ENCODE measurements at regions not wholly inside any gene's neighbourhood (a gene's known extent, or its start where the extent isn't known, plus 50 kb on each side); places are given as distances from the start of the nearest gene placed in this dataset.

DNA sequence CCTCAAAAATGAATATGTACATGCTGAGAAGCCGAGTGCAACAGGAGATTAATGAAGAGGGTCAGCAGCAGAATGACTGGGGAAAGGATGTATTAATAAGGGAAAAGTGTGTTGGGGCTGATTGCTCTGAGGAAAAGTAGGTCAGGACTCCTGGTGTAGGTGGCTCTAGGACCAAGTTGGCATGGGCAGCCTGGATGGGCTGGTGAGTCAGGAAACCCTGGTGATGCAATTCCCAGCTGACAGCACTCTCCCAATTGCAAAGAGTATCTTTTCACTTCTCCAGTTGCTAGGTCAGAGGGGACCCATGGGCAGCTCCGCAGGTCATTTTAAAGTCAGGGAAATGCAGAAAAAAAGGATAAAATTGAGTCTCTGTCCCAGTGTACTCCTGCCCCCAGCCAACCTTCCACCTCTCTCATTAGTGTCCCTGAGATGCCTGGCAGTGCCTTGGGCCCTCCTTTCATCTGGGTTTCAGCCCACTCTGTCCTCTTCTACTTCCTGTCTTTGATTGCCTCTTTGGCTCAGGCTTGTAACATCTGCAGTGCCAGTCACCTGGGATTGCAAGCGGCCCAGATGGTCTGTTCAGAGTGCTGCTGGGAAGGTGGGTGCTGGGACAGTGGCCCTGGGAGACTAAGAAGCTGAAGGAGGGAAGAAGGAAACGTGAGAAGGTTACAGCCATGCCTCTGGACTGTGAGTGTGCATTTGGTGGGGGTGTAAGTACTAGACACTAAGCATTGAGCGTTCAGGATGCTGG is 2177.2 kb downstream of the TP53TG3F start:
- BruUV-seq (replicated peaks): no TSS peak
- RAD21 ChIA-PET (ENCODE audit: low non-redundant PET in 1 of 2, low total read pairs in 2 of 2, uncharacterized antibody in 2 of 2, unreplicated experiment in 2 of 2): no interaction called here
- H2AFZ ChIP-seq (ENCODE audit: low read depth, low read length, poor library complexity, severe bottlenecking): no peak overlapping the region
- CTCF ChIA-PET: no interaction called here
- no peaks in the 10 kb centered on the region for H3K36me3 ChIP-seq (ENCODE audit: control insufficient read depth in 1 of 2, insufficient read depth in 2 of 2, low read length in 2 of 2)
- POLR2A ChIA-PET: no interaction called here
- H3K4me3 ChIP-seq (replicated peaks in 1 of 2; ENCODE audit: low read depth in 1 of 2, low read length in 2 of 2): no peak overlapping the region
- H3K27ac ChIP-seq (ENCODE audit: low read depth, low read length): no peak overlapping the region
- no peak for TF ChIP-seq RAD21 (IDR thresholded peaks at IDR 0.05; ENCODE audit: low read depth)
- no peak for TF ChIP-seq POLR2AphosphoS5 (IDR thresholded peaks at IDR 0.05; ENCODE audit: low read depth, low read length)
- no peak for TF ChIP-seq JUND (IDR thresholded peaks at IDR 0.05)
- no peak for TF ChIP-seq EGR1 (IDR thresholded peaks at IDR 0.05; ENCODE audit: low read depth)
- TF ChIP-seq SP1 (IDR thresholded peaks at IDR 0.05; ENCODE audit: low read depth): no peak
- no peak overlapping the region for H3K4me2 ChIP-seq (ENCODE audit: low read length)
- no peak overlapping the region for H3K9ac ChIP-seq (ENCODE audit: low read length)
- no peak for ATAC-seq
- no peaks in the 10 kb centered on the region for H3K27me3 ChIP-seq (ENCODE audit: insufficient read depth, low read length)
- H3K9me3 ChIP-seq (ENCODE audit: control insufficient read depth in 1 of 2, insufficient read depth in 1 of 2, low read depth in 1 of 2, low read length in 2 of 2): no peaks in the 10 kb centered on the region; a peak in 1 of 4 replicates
- H3K9me2 ChIP-seq (ENCODE audit: insufficient read depth): no peaks in the 10 kb centered on the region
- no peaks in the 10 kb centered on the region for H3K4me1 ChIP-seq (ENCODE audit: control insufficient read depth in 1 of 2, insufficient read depth in 2 of 2, low read length in 2 of 2)
- no peaks in the 10 kb centered on the region for H3K79me2 ChIP-seq (ENCODE audit: insufficient read depth, low read length)
- no peak for DNase-seq (ENCODE audit: low read depth, low spot score)
- H4K20me1 ChIP-seq (ENCODE audit: insufficient read depth): no peaks in the 10 kb centered on the region
- intact Hi-C loops (cut with micrococcal nuclease): loop anchor here (10.0 kb wide), 1 partner anchor 52 kb away; no protein-coding TSS in a partner anchor

DNA sequence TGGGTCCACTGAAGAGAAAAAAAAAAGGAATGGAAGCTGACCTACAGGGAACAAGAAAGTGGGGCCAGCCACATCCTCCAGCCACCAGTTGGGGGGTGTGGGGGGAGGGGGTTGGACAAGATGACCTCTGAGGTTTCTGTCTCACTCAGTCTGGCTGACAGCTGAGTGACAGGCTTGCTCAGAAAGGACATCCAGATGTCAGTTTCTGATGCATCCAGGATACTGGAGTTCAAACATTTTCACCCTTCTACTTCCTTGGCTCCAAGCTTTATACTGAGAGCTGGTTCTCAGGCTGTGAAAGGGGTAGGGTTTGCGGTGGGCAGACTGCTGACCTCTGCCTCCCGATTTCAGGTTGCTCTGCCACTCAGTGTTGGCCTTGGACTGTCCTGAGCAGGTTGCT is 2178.3 kb downstream of the TP53TG3F start:
- Histone ChIP-seq H3K4me1 (ENCODE audit: control insufficient read depth in 1 of 2, insufficient read depth in 2 of 2, low read length in 2 of 2) (no peaks in the 10 kb centered on the region), H3K36me3 (ENCODE audit: control insufficient read depth in 1 of 2, insufficient read depth in 2 of 2, low read length in 2 of 2) (no peaks in the 10 kb centered on the region), H3K79me2 (ENCODE audit: insufficient read depth, low read length) (no peaks in the 10 kb centered on the region), H3K27me3 (ENCODE audit: insufficient read depth, low read length) (no peaks in the 10 kb centered on the region), H3K9me2 (ENCODE audit: insufficient read depth) (no peaks in the 10 kb centered on the region), H3K9me3 (ENCODE audit: control insufficient read depth in 1 of 2, insufficient read depth in 1 of 2, low read depth in 1 of 2, low read length in 2 of 2) (no peaks in the 10 kb centered on the region; a peak in 1 of 4 replicates), H2AFZ (ENCODE audit: low read depth, low read length, poor library complexity, severe bottlenecking) (no peak overlapping the region), H3K4me2 (ENCODE audit: low read length) (no peak overlapping the region), H3K4me3 (replicated peaks in 1 of 2; ENCODE audit: low read depth in 1 of 2, low read length in 2 of 2) (no peak overlapping the region), H4K20me1 (ENCODE audit: insufficient read depth) (no peaks in the 10 kb centered on the region), H3K27ac (ENCODE audit: low read depth, low read length) (no peak overlapping the region), H3K9ac (ENCODE audit: low read length) (no peak overlapping the region)
- POLR2A ChIA-PET: no interaction called here
- no TSS peak for BruUV-seq (replicated peaks)
- DNase-seq (ENCODE audit: low read depth, low spot score) (no peak), ATAC-seq (no peak)
- intact Hi-C loops (cut with micrococcal nuclease): loop anchor here (10.0 kb wide), 1 partner anchor 53 kb away; no protein-coding TSS in a partner anchor
- CTCF ChIA-PET: no interaction called here
- RAD21 ChIA-PET (ENCODE audit: low non-redundant PET in 1 of 2, low total read pairs in 2 of 2, uncharacterized antibody in 2 of 2, unreplicated experiment in 2 of 2): no interaction called here
- no peak for TF ChIP-seq SIN3A (IDR thresholded peaks at IDR 0.05; ENCODE audit: low read depth)
- no peak for TF ChIP-seq TCF7L2 (IDR thresholded peaks at IDR 0.05; ENCODE audit: borderline replicate concordance, extremely low read depth, insufficient read depth, insufficient read length)
- TF ChIP-seq, protein P1, sequence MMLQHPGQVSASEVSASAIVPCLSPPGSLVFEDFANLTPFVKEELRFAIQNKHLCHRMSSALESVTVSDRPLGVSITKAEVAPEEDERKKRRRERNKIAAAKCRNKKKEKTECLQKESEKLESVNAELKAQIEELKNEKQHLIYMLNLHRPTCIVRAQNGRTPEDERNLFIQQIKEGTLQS (IDR thresholded peaks at IDR 0.05): no peak

All from HCT116 (cell line).